ENCODE measurements at regions not wholly inside any gene's neighbourhood (a gene's known extent, or its start where the extent isn't known, plus 50 kb on each side); places are given as distances from the start of the nearest gene placed in this dataset.
"Not testable (repeated sequence)": the region's sequence is repeated elsewhere in the genome, so short reads cannot be mapped to it uniquely, and the experiment has no call there.

DNA sequence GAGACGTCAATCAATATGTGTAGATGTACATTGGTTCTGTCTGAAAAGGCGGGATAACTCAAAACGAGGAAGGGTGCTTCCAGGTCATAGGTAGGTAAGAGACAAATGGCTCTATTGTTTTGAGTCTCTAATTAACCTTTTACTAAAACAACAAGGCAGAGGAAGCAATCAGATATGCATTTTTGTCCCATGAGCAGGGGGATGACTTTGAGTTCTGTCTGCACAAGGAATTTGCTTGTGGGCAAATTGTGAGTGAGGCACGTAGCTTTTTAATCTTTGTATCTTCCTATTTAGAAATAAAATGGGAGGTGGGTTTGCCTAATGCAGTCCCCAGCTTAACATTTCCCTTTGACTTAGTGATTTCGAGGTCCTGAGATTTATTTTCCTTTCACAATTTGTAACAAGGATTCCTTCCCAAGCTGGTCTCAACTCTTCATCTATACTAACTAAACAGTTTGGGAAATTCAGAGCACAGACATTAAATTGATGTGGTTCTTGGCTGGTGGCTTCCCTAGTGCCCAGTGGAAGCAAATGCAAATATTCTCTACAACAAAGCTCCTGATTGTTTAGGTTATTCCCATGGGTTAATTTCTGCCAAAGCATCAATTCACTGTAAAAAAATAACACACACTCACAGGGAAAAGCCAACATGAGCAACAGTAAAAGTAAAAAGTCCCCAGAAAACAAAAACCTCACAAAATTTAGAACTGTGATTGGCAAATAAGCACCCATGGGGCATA, 738.8 kb upstream of the SGO1 start (continued):
- no peak for TF ChIP-seq ZBTB33 (IDR thresholded peaks at IDR 0.05; ENCODE audit: extremely low read depth, insufficient replicate concordance, low read length)
- no peak for TF ChIP-seq ELF1 (IDR thresholded peaks at IDR 0.05; ENCODE audit: borderline replicate concordance, low read depth)
- no peak for TF ChIP-seq JUND (IDR thresholded peaks at IDR 0.05)
- no peak for TF ChIP-seq EZH2 (IDR thresholded peaks at IDR 0.05)

DNA sequence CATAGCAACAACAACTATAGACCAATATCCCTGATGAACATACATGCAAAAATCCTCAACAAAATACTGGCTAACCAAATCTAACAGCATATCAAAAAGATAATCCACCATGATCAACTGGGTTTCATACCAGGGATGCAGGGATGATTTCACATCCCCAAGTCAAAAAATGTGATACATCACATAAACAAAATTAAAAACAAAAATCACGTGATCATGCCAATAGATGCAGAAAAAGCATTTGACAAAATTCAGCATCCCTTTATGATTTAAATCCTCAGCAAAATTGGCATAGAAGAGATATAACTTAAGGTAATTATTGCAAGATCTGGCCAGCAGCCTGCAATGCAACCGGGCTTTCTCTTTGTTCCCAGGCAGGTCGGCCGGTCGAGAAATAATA, 735.1 kb upstream of the SGO1 start:
- ATAC-seq; BruUV-seq (replicated peaks); intact Hi-C loops (cut with micrococcal nuclease): not testable (repeated sequence)

More for the DNA sequence above, 735.1 kb upstream of the SGO1 start:
- H3K4me2 ChIP-seq (ENCODE audit: low read length); H3K9ac ChIP-seq (ENCODE audit: low read length); H2AFZ ChIP-seq (ENCODE audit: low read depth, low read length, poor library complexity, severe bottlenecking); POLR2A ChIA-PET; H4K20me1 ChIP-seq (ENCODE audit: insufficient read depth); H3K79me2 ChIP-seq (ENCODE audit: insufficient read depth, low read length); RAD21 ChIA-PET (ENCODE audit: low non-redundant PET in 1 of 2, low total read pairs in 2 of 2, uncharacterized antibody in 2 of 2, unreplicated experiment in 2 of 2); H3K36me3 ChIP-seq (ENCODE audit: control insufficient read depth in 1 of 2, insufficient read depth in 2 of 2, low read length in 2 of 2); H3K4me1 ChIP-seq (ENCODE audit: control insufficient read depth in 1 of 2, insufficient read depth in 2 of 2, low read length in 2 of 2); H3K27ac ChIP-seq (ENCODE audit: low read depth, low read length); DNase-seq (ENCODE audit: low read depth, low spot score); H3K9me2 ChIP-seq (ENCODE audit: insufficient read depth); CTCF ChIA-PET; H3K4me3 ChIP-seq (replicated peaks in 1 of 2; ENCODE audit: low read depth in 1 of 2, low read length in 2 of 2); H3K27me3 ChIP-seq (ENCODE audit: insufficient read depth, low read length); H3K9me3 ChIP-seq (ENCODE audit: control insufficient read depth in 1 of 2, insufficient read depth in 1 of 2, low read depth in 1 of 2, low read length in 2 of 2): not testable (repeated sequence)

All from HCT116 (cell line).